ENCODE measurements at regions not wholly inside any gene's neighbourhood (a gene's known extent, or its start where the extent isn't known, plus 50 kb on each side); places are given as distances from the start of the nearest gene placed in this dataset.

GRCh38 chr7:49376817-49377375 is 396.5 kb upstream of the VWC2 start:
- no peak for DNase-seq

- no peak for DNase-seq
Measured at GRCh38 chr7:49386792-49387191, 386.6 kb upstream of the VWC2 start.

- no peak for DNase-seq
Measured at GRCh38 chr7:49389871-49390479, 383.5 kb upstream of the VWC2 start.

GRCh38 chr7:49396229-49396628 is 377.2 kb upstream of the VWC2 start:
- DNase-seq, result no peak

- no peak for DNase-seq
Measured at GRCh38 chr7:49397750-49398149, 375.7 kb upstream of the VWC2 start.

GRCh38 chr7:49398236-49398635 is 375.2 kb upstream of the VWC2 start:
- no peak for DNase-seq

GRCh38 chr7:49398746-49399145 is 374.7 kb upstream of the VWC2 start:
- DNase-seq, result no peak

GRCh38 chr7:49400891-49401550 is 372.4 kb upstream of the VWC2 start:
- no peak for DNase-seq

GRCh38 chr7:49403844-49404243 is 369.6 kb upstream of the VWC2 start:
- DNase-seq, result no peak

GRCh38 chr7:49407205-49407604 is 366.2 kb upstream of the VWC2 start:
- no peak for DNase-seq

- no peak for DNase-seq
Measured at GRCh38 chr7:49417034-49417433, 356.4 kb upstream of the VWC2 start.

GRCh38 chr7:49418963-49419362 is 354.5 kb upstream of the VWC2 start:
- no peak for DNase-seq

GRCh38 chr7:49422564-49422963 is 350.9 kb upstream of the VWC2 start:
- no peak for DNase-seq

- no peak for DNase-seq
Measured at GRCh38 chr7:49424109-49424508, 349.3 kb upstream of the VWC2 start.

GRCh38 chr7:49425277-49425818 is 348.1 kb upstream of the VWC2 start:
- no peak for DNase-seq

GRCh38 chr7:49432254-49432653 is 341.2 kb upstream of the VWC2 start:
- no peak for DNase-seq

- no peak for DNase-seq
Measured at GRCh38 chr7:49433794-49434193, 339.6 kb upstream of the VWC2 start.

GRCh38 chr7:49434846-49435245 is 338.6 kb upstream of the VWC2 start:
- no peak for DNase-seq

GRCh38 chr7:49438281-49438680 is 335.2 kb upstream of the VWC2 start:
- DNase-seq, result no peak

- no peak for DNase-seq
Measured at GRCh38 chr7:49443515-49443914, 329.9 kb upstream of the VWC2 start.

GRCh38 chr7:49453486-49453885 is 320.0 kb upstream of the VWC2 start:
- DNase-seq, result no peak

GRCh38 chr7:49479441-49479840 is 294.0 kb upstream of the VWC2 start:
- no peak for DNase-seq

GRCh38 chr7:49479936-49480544 is 293.4 kb upstream of the VWC2 start:
- no peak for DNase-seq
